Naive thymus-derived CD8-positive, alpha-beta T cell (primary cell): ENCODE measurements at regions not wholly inside any gene's neighbourhood (a gene's known extent, or its start where the extent isn't known, plus 50 kb on each side); places are given as distances from the start of the nearest gene placed in this dataset.

Experiments
- ATAC-seq, 2 donors: fragments of 150-1000 bp; cut with Tn5 transposase in 1 of 2; sonication (Bioruptor Pico), chemical (Tn5 transposase) in 1 of 2; 1 replicate in 1 of 2; 2 replicates in 1 of 2; pipeline ENCODE4 v1.10.0; 2021; ENCODE audit warnings: mild to moderate bottlenecking in 2 of 2, moderate library complexity in 2 of 2
- POLR2A ChIA-PET: fragments of 350-600 bp; sonication (Branson Sonifier 250); formaldehyde crosslinking; loops from one replicate; lab custom pipeline; 2021; ENCODE audit warnings: antibody characterized with exemption; lab: Charles Lee
- DNase-seq, 10 donors: peaks; one replicate each; pipeline versions ENCODE4 v3.0.0 to v3.0.0-alpha.2; 2020 to 2022
- H3K27ac Mint-ChIP-seq, 10 donors: one replicate each; pipeline ENCODE4 v1.8.0; 2020 to 2022; ENCODE audit warnings: mild to moderate bottlenecking in 10 of 10, mixed read lengths in 10 of 10, moderate library complexity in 4 of 10, inconsistent platforms in 1 of 10
- H3K27me3 Mint-ChIP-seq, 5 donors: one replicate each; pipeline ENCODE4 v1.8.0; 2021 to 2022; ENCODE audit warnings: mixed read lengths in 5 of 5
- H3K36me3 Mint-ChIP-seq, 3 donors: one replicate each; pipeline ENCODE4 v1.8.0; 2020 to 2022; ENCODE audit warnings: mixed read lengths in 3 of 3, mild to moderate bottlenecking in 2 of 3, inconsistent platforms in 1 of 3
- H3K4me1 Mint-ChIP-seq, 4 donors: one replicate each; pipeline ENCODE4 v1.8.0; 2021 to 2022; ENCODE audit warnings: mixed read lengths in 4 of 4
- H3K4me3 Mint-ChIP-seq, 10 donors: one replicate each; pipeline ENCODE4 v1.8.0; 2020 to 2022; ENCODE audit warnings: mild to moderate bottlenecking in 10 of 10, mixed read lengths in 10 of 10, moderate library complexity in 6 of 10, inconsistent platforms in 1 of 10
- H3K9me3 Mint-ChIP-seq, 9 donors: one replicate each; pipeline ENCODE4 v1.8.0; 2020 to 2022; ENCODE audit warnings: mixed read lengths in 9 of 9, mild to moderate bottlenecking in 3 of 9, inconsistent platforms in 1 of 9, moderate library complexity in 1 of 9

- no peak overlapping the region for H3K27ac Mint-ChIP-seq
- peaks cover 0 to 2% (median 0%) of the 10 kb centered on the region in 9 donors for H3K9me3 Mint-ChIP-seq
- POLR2A ChIA-PET: no interaction called here
- DNase-seq (no peak), ATAC-seq (no peak)
- H3K36me3 Mint-ChIP-seq: no peaks in the 10 kb centered on the region
- H3K4me3 Mint-ChIP-seq: no peak overlapping the region
- H3K27me3 Mint-ChIP-seq: peaks cover 0 to 7% (median 0%) of the 10 kb centered on the region in 5 donors
- no peaks in the 10 kb centered on the region for H3K4me1 Mint-ChIP-seq
Observed at GRCh38 chr21:27812279-27812678, 845.4 kb upstream of the ADAMTS5 start.

- no peak for DNase-seq
- Mint-ChIP-seq H3K4me1 (no peaks in the 10 kb centered on the region), H3K36me3 (no peaks in the 10 kb centered on the region), H3K27me3 (peaks cover 0 to 7% (median 0%) of the 10 kb centered on the region in 5 donors), H3K9me3 (peaks cover 0 to 2% (median 0%) of the 10 kb centered on the region in 9 donors), H3K4me3 (no peak overlapping the region), H3K27ac (no peak overlapping the region)
- no peak for ATAC-seq
- POLR2A ChIA-PET: no interaction called here
Observed at GRCh38 chr21:27808923-27809322, 842.0 kb upstream of the ADAMTS5 start.

GRCh38 chr21:27807596-27807995 lies 840.7 kb upstream of the ADAMTS5 start:
- Mint-ChIP-seq H3K27me3 (peaks cover 0 to 7% (median 0%) of the 10 kb centered on the region in 5 donors), H3K4me1 (no peaks in the 10 kb centered on the region), H3K27ac (no peak overlapping the region), H3K36me3 (no peaks in the 10 kb centered on the region), H3K4me3 (no peak overlapping the region), H3K9me3 (peaks cover 0 to 2% (median 0%) of the 10 kb centered on the region in 9 donors)
- no peak for DNase-seq
- no peak for ATAC-seq
- POLR2A ChIA-PET: no interaction called here

- POLR2A ChIA-PET: no interaction called here
Observed at GRCh38 chr21:27806281-27806680, 839.4 kb upstream of the ADAMTS5 start.

GRCh38 chr21:27805696-27806095 lies 838.8 kb upstream of the ADAMTS5 start:
- ATAC-seq (no peak), DNase-seq (no peak)
- H3K27me3 Mint-ChIP-seq: peaks cover 0 to 7% (median 0%) of the 10 kb centered on the region in 5 donors
- no peak overlapping the region for H3K27ac Mint-ChIP-seq
- H3K9me3 Mint-ChIP-seq: peaks cover 0 to 2% (median 0%) of the 10 kb centered on the region in 9 donors
- no peaks in the 10 kb centered on the region for H3K36me3 Mint-ChIP-seq
- POLR2A ChIA-PET: no interaction called here
- H3K4me1 Mint-ChIP-seq: no peaks in the 10 kb centered on the region
- H3K4me3 Mint-ChIP-seq: no peak overlapping the region

More at GRCh38 chr21:27806281-27806680, 839.4 kb upstream of the ADAMTS5 start:
- no peaks in the 10 kb centered on the region for H3K36me3 Mint-ChIP-seq
- no peak overlapping the region for H3K27ac Mint-ChIP-seq
- ATAC-seq (no peak), DNase-seq (no peak)
- peaks cover 0 to 7% (median 0%) of the 10 kb centered on the region in 5 donors for H3K27me3 Mint-ChIP-seq
- H3K9me3 Mint-ChIP-seq: peaks cover 0 to 2% (median 0%) of the 10 kb centered on the region in 9 donors
- no peaks in the 10 kb centered on the region for H3K4me1 Mint-ChIP-seq
- no peak overlapping the region for H3K4me3 Mint-ChIP-seq

- POLR2A ChIA-PET: no interaction called here
- Mint-ChIP-seq H3K4me3 (no peak overlapping the region), H3K4me1 (no peaks in the 10 kb centered on the region)
Observed at GRCh38 chr21:27804515-27804914, 837.6 kb upstream of the ADAMTS5 start.

GRCh38 chr21:27803571-27803970 lies 836.7 kb upstream of the ADAMTS5 start:
- Mint-ChIP-seq H3K4me1 (no peaks in the 10 kb centered on the region), H3K9me3 (no peaks in the 10 kb centered on the region), H3K36me3 (no peaks in the 10 kb centered on the region), H3K4me3 (no peak overlapping the region), H3K27ac (no peak overlapping the region), H3K27me3 (peaks cover 0 to 4% (median 0%) of the 10 kb centered on the region in 5 donors)
- POLR2A ChIA-PET: no interaction called here
- DNase-seq (no peak), ATAC-seq (no peak)

More at GRCh38 chr21:27804515-27804914, 837.6 kb upstream of the ADAMTS5 start:
- H3K27me3 Mint-ChIP-seq: peaks cover 0 to 7% (median 0%) of the 10 kb centered on the region in 5 donors
- H3K36me3 Mint-ChIP-seq: no peaks in the 10 kb centered on the region
- H3K9me3 Mint-ChIP-seq: no peaks in the 10 kb centered on the region
- H3K27ac Mint-ChIP-seq: no peak overlapping the region
- no peak for DNase-seq
- ATAC-seq: no peak

GRCh38 chr21:27802816-27803475 lies 836.1 kb upstream of the ADAMTS5 start:
- H3K4me3 Mint-ChIP-seq: no peak overlapping the region
- DNase-seq (no peak), ATAC-seq (no peak)
- H3K36me3 Mint-ChIP-seq: no peaks in the 10 kb centered on the region
- H3K4me1 Mint-ChIP-seq: no peaks in the 10 kb centered on the region
- POLR2A ChIA-PET: no interaction called here
- H3K9me3 Mint-ChIP-seq: no peaks in the 10 kb centered on the region
- H3K27ac Mint-ChIP-seq: no peak overlapping the region
- H3K27me3 Mint-ChIP-seq: peaks cover 0 to 4% (median 0%) of the 10 kb centered on the region in 5 donors

- POLR2A ChIA-PET: no interaction called here
- H3K9me3 Mint-ChIP-seq: peaks cover 0 to 2% (median 0%) of the 10 kb centered on the region in 9 donors
- no peaks in the 10 kb centered on the region for H3K4me1 Mint-ChIP-seq
- H3K27me3 Mint-ChIP-seq: peaks cover 0 to 1% (median 0%) of the 10 kb centered on the region in 5 donors
- H3K27ac Mint-ChIP-seq: no peak overlapping the region
- H3K4me3 Mint-ChIP-seq: no peak overlapping the region
- no peaks in the 10 kb centered on the region for H3K36me3 Mint-ChIP-seq
- ATAC-seq: no peak
- no peak for DNase-seq
Observed at GRCh38 chr21:27799861-27800260, 833.0 kb upstream of the ADAMTS5 start.

- peaks cover 0 to 1% (median 0%) of the 10 kb centered on the region in 5 donors for H3K27me3 Mint-ChIP-seq
- POLR2A ChIA-PET: no interaction called here
- no peak overlapping the region for H3K4me3 Mint-ChIP-seq
- no peaks in the 10 kb centered on the region for H3K36me3 Mint-ChIP-seq
- H3K9me3 Mint-ChIP-seq: peaks cover 0 to 4% (median 0%) of the 10 kb centered on the region in 9 donors
- no peaks in the 10 kb centered on the region for H3K4me1 Mint-ChIP-seq
- ATAC-seq: no peak
- DNase-seq: no peak
- no peak overlapping the region for H3K27ac Mint-ChIP-seq
Observed at GRCh38 chr21:27796106-27796505, 829.2 kb upstream of the ADAMTS5 start.

GRCh38 chr21:27795418-27795817 lies 828.5 kb upstream of the ADAMTS5 start:
- POLR2A ChIA-PET: no interaction called here
- Mint-ChIP-seq H3K27me3 (peaks cover 0 to 1% (median 0%) of the 10 kb centered on the region in 5 donors), H3K9me3 (peaks cover 0 to 4% (median 0%) of the 10 kb centered on the region in 9 donors), H3K27ac (no peak overlapping the region), H3K36me3 (no peaks in the 10 kb centered on the region), H3K4me1 (no peaks in the 10 kb centered on the region), H3K4me3 (no peak overlapping the region)
- ATAC-seq: no peak
- no peak for DNase-seq

- Mint-ChIP-seq H3K4me1 (no peaks in the 10 kb centered on the region), H3K36me3 (no peaks in the 10 kb centered on the region), H3K27me3 (peaks cover 0 to 2% (median 0%) of the 10 kb centered on the region in 5 donors), H3K9me3 (peaks cover 0 to 8% (median 0%) of the 10 kb centered on the region in 9 donors), H3K4me3 (no peak overlapping the region), H3K27ac (no peak overlapping the region)
- POLR2A ChIA-PET: no interaction called here
- ATAC-seq (no peak), DNase-seq (no peak)
Observed at GRCh38 chr21:27793901-27794300, 827.0 kb upstream of the ADAMTS5 start.

- Mint-ChIP-seq H3K4me1 (no peaks in the 10 kb centered on the region), H3K4me3 (no peak overlapping the region), H3K9me3 (peaks cover 0 to 41% (median 9%) of the 10 kb centered on the region in 9 donors), H3K27ac (no peak overlapping the region), H3K27me3 (peaks cover 0 to 2% (median 0%) of the 10 kb centered on the region in 5 donors), H3K36me3 (no peaks in the 10 kb centered on the region)
- POLR2A ChIA-PET: no interaction called here
- ATAC-seq: no peak
- DNase-seq: no peak
Observed at GRCh38 chr21:27787046-27787445, 820.2 kb upstream of the ADAMTS5 start.

- no peak for ATAC-seq
- H3K4me1 Mint-ChIP-seq: no peaks in the 10 kb centered on the region
Observed at GRCh38 chr21:27779606-27780005, 812.7 kb upstream of the ADAMTS5 start.

More at GRCh38 chr21:27779606-27780005, 812.7 kb upstream of the ADAMTS5 start:
- Mint-ChIP-seq H3K27me3 (peaks cover 0 to 7% (median 3%) of the 10 kb centered on the region in 5 donors), H3K9me3 (peaks cover 0 to 22% (median 8%) of the 10 kb centered on the region in 9 donors), H3K27ac (no peak overlapping the region), H3K36me3 (no peaks in the 10 kb centered on the region), H3K4me3 (no peak overlapping the region)
- POLR2A ChIA-PET: no interaction called here
- DNase-seq: no peak
